Ovary (tissue), 7 donors: ENCODE measurements at regions not wholly inside any gene's neighbourhood (a gene's known extent, or its start where the extent isn't known, plus 50 kb on each side); places are given as distances from the start of the nearest gene placed in this dataset.

Experiments used
- DNase-seq, 5 donors: peaks; one replicate each; pipeline ENCODE4 v3.0.0-alpha.2; 2019 to 2020
- H3K27ac ChIP-seq, 2 donors: fragments of 200-600 bp; one replicate each; pipeline versions ENCODE4 v1.5.1 to v1.8.0; 2019 to 2022
- H3K27me3 ChIP-seq: fragments of 200-600 bp; one replicate; pipeline ENCODE4 v1.8.0; 2022
- H3K36me3 ChIP-seq: fragments of 200-600 bp; sonication (generic); one replicate; pipeline ENCODE4 v1.5.1; 2019
- H3K4me1 ChIP-seq: one replicate; pipeline ENCODE4 v1.8.1; 2013; ENCODE audit warnings: mild to moderate bottlenecking, moderate library complexity; ENCODE audit not compliant: insufficient read depth
- H3K4me3 ChIP-seq: fragments of 200-600 bp; sonication (generic); one replicate; pipeline ENCODE4 v1.5.1; 2017
- H3K9me3 ChIP-seq, 2 donors: fragments of 200-600 bp in 1 of 2; sonication (generic) in 1 of 2; one replicate each; pipeline versions ENCODE4 v1.5.1 to v1.8.1; 2013 to 2019; ENCODE audit warnings: mild to moderate bottlenecking in 1 of 2, moderate library complexity in 1 of 2
- EP300 ChIP-seq: sonication (generic); formaldehyde crosslinking; IDR thresholded peaks from one replicate; pipeline ENCODE4 v1.6.1; 2017; ENCODE audit warnings: antibody characterized with exemption
- POLR2A ChIP-seq: fragments of 450-650 bp; IDR thresholded peaks from one replicate; pipeline ENCODE4 v1.6.1; 2017; ENCODE audit warnings: antibody characterized with exemption, mild to moderate bottlenecking, moderate library complexity
- WGBS, 3 donors: extraction: QIAGEN DNeasy Blood & Tissue Kit in 1 of 3; methylation state at CpG; one replicate each; pipeline versions ENCODE4 v1.1.5 to v1.1.7; 2013 to 2017; 5-methylcytosine and 5-hydroxymethylcytosine counted together
- intact Hi-C, 4 donors: fragments of 100-400 bp; cut with DNase I; formaldehyde crosslinking; loops; one replicate each; pipeline versions ENCODE4 v1.11.0 to v1.15.1; 2022 to 2023
- TF ChIP-seq, protein P1 (sequence below), 3 donors: fragments of 450-650 bp in 2 of 3; fragments of 200-600 bp in 1 of 3; IDR thresholded peaks; one replicate each; pipeline versions ENCODE4 v1.5.1 to v1.8.0; 2016 to 2022; ENCODE audit warnings: antibody characterized with exemption in 3 of 3, mild to moderate bottlenecking in 1 of 3
- donor health status: DM: no; HTN: no; CAD: no; lungs with moderate emphysema.
- donor health status: DM: no; HTN: no; CAD: no.
- donor health status: Bipolar disorder and iron deficiency.
- donor health status: DM: no; HTN: no; CAD: no.
- donor health status: DM: yes; HTN: yes; CAD: no.

- Histone ChIP-seq H3K4me1 (no peaks in the 10 kb centered on the region), H3K27ac (no peak overlapping the region), H3K27me3 (no peaks in the 10 kb centered on the region), H3K4me3 (no peak overlapping the region), H3K9me3 (no peaks in the 10 kb centered on the region), H3K36me3 (no peaks in the 10 kb centered on the region)
- no peak for DNase-seq
- no peak for TF ChIP-seq POLR2A
- TF ChIP-seq, protein P1, sequence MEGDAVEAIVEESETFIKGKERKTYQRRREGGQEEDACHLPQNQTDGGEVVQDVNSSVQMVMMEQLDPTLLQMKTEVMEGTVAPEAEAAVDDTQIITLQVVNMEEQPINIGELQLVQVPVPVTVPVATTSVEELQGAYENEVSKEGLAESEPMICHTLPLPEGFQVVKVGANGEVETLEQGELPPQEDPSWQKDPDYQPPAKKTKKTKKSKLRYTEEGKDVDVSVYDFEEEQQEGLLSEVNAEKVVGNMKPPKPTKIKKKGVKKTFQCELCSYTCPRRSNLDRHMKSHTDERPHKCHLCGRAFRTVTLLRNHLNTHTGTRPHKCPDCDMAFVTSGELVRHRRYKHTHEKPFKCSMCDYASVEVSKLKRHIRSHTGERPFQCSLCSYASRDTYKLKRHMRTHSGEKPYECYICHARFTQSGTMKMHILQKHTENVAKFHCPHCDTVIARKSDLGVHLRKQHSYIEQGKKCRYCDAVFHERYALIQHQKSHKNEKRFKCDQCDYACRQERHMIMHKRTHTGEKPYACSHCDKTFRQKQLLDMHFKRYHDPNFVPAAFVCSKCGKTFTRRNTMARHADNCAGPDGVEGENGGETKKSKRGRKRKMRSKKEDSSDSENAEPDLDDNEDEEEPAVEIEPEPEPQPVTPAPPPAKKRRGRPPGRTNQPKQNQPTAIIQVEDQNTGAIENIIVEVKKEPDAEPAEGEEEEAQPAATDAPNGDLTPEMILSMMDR (IDR thresholded peaks at IDR 0.05) = no peak
- no peak for TF ChIP-seq EP300
- WGBS, 3 donors = 92 to 96% (median 93%) methylated on average over 2 of the region's 2 CpGs
- intact Hi-C loops = no loop called here
Measured at GRCh38 chr3:70743754-70744153, 431.3 kb upstream of the MDFIC2 start.

- intact Hi-C loops = no loop called here
- Histone ChIP-seq H3K27me3 (no peaks in the 10 kb centered on the region), H3K4me1 (no peaks in the 10 kb centered on the region), H3K27ac (no peak overlapping the region), H3K4me3 (no peak overlapping the region), H3K9me3 (no peaks in the 10 kb centered on the region), H3K36me3 (no peaks in the 10 kb centered on the region)
- no peak for DNase-seq
- WGBS, 3 donors = 35 to 54% (median 39%) methylated on average over 5 of the region's 5 CpGs
- TF ChIP-seq, protein P1 (IDR thresholded peaks at IDR 0.05) = no peak
- TF ChIP-seq EP300 = no peak
- TF ChIP-seq POLR2A = no peak
Measured at GRCh38 chr3:70742081-70742480, 429.6 kb upstream of the MDFIC2 start.

- 23 to 45% (median 29%) methylated on average over 4 of the region's 4 CpGs for WGBS, 3 donors
- TF ChIP-seq EP300 (no peak), POLR2A (no peak)
- TF ChIP-seq, protein P1 (IDR thresholded peaks at IDR 0.05) = no peak
- DNase-seq = no peak
- no peaks in the 10 kb centered on the region for H3K9me3 ChIP-seq
- H3K4me3 ChIP-seq = no peak overlapping the region
- intact Hi-C loops = no loop called here
- H3K27ac ChIP-seq = no peak overlapping the region
- no peaks in the 10 kb centered on the region for H3K27me3 ChIP-seq
- no peaks in the 10 kb centered on the region for H3K36me3 ChIP-seq
- H3K4me1 ChIP-seq = no peaks in the 10 kb centered on the region
Measured at GRCh38 chr3:70740872-70741271, 428.4 kb upstream of the MDFIC2 start.

- intact Hi-C loops = no loop called here
Measured at GRCh38 chr3:70740071-70740470, 427.6 kb upstream of the MDFIC2 start.

More at GRCh38 chr3:70740071-70740470, 427.6 kb upstream of the MDFIC2 start:
- 97 to 100% (median 98%) methylated on average over 1 of the region's 1 CpG for WGBS, 3 donors
- Histone ChIP-seq H3K27ac (no peak overlapping the region), H3K9me3 (no peaks in the 10 kb centered on the region), H3K4me1 (no peaks in the 10 kb centered on the region), H3K27me3 (no peaks in the 10 kb centered on the region), H3K36me3 (no peaks in the 10 kb centered on the region), H3K4me3 (no peak overlapping the region)
- no peak for DNase-seq
- TF ChIP-seq EP300 (no peak), POLR2A (no peak)
- TF ChIP-seq, protein P1 (IDR thresholded peaks at IDR 0.05) = no peak
